Activated CD4-positive, alpha-beta T cell treated with anti-CD3 and anti-CD28 coated beads, Interleukin-2, amount 50 U/mL, for 4 hours (primary cell): ENCODE measurements at regions not wholly inside any gene's neighbourhood (a gene's known extent, or its start where the extent isn't known, plus 50 kb on each side); places are given as distances from the start of the nearest gene placed in this dataset.
"Not testable (repeated sequence)": the region's sequence is repeated elsewhere in the genome, so short reads cannot be mapped to it uniquely, and the experiment has no call there.

ENCODE experiments used
- DNase-seq, 2 experiments: peaks; one replicate each; pipeline ENCODE4 v3.0.0-alpha.2; 2020

DNA sequence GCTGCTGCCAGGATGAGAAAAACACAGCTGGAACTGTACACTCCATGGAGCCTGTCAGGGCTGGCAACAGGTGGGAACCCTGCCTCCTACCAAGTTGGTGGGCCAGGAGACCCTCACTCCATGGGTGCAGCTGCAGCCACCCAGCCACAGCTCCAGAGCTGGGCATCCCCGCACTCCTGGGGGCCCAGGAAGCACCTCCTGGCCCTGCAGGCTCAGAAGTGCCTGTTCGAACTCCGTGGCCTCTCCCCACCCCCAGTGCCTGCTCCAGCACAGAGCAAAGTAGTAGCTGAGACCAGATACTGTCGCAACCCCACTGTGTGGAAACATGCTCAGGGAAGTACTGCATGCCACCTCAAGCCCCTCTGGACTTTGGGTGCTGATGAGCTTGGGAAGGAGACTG, 564.0 kb upstream of the ACO1 start:
- DNase-seq: no peak

- no peak for DNase-seq
These were observed 562.9 kb upstream of the ACO1 start for GRCh38 chr9:31821583-31821982.

DNA sequence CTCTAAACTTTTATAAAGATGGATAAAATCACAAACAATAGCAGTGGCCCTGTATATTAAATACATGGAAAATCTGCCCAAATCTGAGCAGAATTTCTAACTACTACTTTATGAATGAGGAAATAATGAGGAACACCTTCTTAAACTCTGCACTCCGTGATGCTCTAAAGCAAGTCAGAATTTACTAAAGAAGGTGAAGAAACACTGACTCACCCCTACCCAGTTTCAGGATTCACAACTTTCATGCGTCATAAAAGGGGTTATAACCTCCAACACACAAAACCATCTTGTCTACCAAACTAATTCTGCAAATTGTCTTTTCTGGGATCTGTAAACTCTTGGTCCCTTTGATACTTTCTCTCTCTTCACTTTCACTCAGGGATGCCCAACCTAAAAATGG, 561.1 kb upstream of the ACO1 start:
- no peak for DNase-seq

DNA sequence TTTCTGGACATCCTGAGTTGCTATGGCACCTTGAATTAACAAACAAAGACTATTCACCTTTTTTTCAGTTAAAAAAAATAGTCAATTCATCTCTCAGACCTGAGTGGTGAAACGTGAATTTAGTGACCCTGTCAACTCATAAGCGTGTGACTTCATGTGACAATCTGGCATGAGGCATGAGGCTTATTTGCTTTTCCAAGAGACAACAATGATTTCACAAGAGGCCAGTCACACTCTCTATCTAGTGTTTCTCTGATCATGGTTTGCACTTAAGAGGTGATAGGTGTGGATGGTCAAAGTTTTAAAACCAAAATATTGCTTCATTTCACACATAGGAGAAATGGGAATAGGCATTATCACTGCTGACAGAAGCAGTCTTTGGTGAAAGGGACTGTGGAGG, 559.6 kb upstream of the ACO1 start:
- no peak for DNase-seq

DNA sequence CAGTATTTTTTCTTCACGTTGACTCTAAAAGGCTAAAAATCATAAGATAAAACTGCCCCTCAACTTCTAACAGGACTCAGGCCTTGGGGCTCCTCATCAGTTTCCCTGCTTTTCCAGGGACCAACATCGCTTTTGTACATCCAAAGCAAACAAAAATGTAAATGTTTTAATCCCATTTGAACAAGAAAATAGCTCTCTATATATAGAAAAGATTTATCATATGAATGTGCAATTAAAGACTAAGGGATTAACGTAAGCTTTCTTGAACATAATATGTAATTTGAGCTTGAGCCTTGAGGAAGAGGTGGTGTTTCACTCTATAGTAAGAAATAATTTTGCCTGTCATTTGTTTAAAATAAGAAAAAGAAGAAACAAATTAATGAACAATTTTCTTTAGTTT, 547.2 kb upstream of the ACO1 start:
- DNase-seq: no peak

GRCh38 chr9:31839273-31839672, 545.2 kb upstream of the ACO1 start:
- DNase-seq: no peak

GRCh38 chr9:31840702-31841101, 543.7 kb upstream of the ACO1 start:
- no peak for DNase-seq

GRCh38 chr9:31847963-31848362, 536.5 kb upstream of the ACO1 start:
- no peak for DNase-seq

GRCh38 chr9:31848505-31849285, 535.7 kb upstream of the ACO1 start:
- DNase-seq: no peak

DNA sequence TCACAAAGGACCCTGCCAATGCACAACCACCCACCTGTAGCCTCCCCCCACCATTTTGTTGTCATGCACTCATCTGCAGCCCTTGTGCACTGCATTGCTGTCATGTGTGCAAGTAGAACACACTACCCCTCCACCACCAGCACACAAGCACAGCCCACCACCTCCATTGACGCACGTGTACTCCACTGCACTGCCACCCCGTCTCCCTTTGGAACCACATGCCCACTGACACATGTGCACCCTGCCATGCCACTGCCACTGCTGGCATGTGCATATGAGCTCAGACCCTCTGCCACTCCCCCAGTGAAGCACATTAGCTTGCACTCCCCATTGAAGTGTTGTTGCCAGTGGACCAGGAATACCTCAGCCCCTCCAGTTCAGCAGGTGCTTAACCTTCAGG, 530.3 kb upstream of the ACO1 start:
- DNase-seq: no peak

DNA sequence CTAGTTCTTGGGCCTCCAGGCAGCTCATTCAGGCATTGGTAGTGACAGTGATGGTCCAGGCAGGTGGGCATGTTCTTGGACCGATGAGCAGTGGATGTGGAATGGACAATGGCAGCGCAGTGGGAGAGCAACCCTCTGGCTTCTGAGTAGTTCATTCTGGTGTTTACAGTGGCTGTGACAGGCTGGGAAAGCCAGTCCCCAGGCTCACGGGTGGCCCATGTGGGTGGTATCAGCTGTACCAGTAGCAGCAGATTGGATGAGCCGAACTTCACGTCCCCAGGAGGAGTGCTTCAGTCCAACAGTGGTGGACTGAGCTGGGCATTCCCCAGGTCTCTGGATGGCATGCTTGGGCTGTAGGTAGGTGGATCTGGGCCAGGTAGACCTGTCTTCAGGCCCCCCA, 515.6 kb upstream of the ACO1 start:
- no peak for DNase-seq

GRCh38 chr9:31870276-31870675, 514.2 kb upstream of the ACO1 start:
- DNase-seq: no peak

- no peak for DNase-seq
These were observed 510.7 kb upstream of the ACO1 start for GRCh38 chr9:31873722-31874121.

DNA sequence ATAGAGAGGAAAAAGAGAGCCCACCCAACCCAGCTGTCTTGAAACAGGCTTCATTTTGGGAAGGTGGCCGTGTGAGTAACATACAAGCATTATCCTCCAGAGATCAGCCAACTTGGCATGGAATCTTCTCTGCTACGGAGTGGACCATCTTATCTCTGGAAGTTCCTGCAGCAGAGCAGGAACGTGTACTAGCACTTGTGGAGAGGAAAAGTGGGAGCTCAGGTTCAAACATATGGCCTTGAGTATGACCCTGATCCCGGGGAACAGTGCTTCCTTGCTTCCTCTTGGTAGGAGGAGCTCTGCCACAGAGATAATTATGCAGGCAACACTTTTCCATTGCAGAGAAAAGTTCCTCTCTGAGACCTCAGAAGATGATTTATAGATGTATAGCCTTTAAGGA, 490.4 kb upstream of the ACO1 start:
- DNase-seq: no peak

- DNase-seq: no peak
These were observed 476.1 kb upstream of the ACO1 start for GRCh38 chr9:31908158-31908890.

GRCh38 chr9:31908891-31909480, 475.5 kb upstream of the ACO1 start:
- DNase-seq: no peak

DNA sequence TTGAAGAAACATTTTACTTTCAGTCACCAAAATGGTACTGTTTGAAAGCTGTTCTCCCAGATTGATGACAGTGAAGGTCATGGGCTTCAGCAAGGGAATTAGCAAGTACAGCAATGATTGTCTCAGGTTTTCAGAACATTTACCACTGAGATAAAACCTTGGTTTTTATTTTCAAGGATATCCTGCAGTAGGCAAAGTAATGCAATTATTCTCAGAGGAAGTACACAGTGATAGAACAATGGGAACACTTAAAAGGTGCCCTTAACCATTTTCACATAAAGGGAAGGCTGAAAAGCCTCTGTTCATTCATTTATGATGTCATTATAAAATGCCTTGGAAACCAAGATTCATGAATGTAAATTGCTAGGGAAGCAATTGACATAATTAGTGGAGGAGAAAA, 471.8 kb upstream of the ACO1 start:
- DNase-seq: no peak

DNA sequence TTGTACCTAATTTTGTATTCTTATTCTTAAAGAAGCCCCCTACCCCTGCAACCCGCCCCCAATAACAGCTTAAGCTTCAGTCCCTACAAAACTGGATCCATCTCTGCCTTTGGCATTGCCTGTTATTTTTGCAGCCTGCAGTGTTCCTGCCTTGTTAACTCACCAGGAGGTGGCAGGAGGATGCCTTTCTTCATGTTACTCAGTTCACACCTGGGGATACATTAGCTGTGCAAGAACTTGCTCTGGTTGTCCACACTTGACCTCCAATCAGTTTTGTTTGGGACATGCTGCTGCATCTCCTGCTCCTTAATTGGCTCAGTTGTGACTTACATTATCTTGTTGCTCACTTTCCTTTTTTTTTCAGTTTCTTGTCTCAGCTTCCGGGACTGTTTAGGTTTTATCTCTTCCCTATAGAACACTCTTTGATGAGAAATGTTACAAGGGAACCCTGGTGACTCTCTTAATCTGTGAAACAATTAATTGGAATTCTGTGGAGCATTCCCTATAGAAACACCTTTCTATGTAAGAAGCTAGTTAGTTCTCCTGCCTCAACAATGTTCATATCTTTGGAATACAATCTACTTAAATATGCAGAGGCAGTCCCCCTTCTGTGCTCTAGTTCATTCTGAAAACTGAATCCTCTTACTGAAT, 467.7 kb upstream of the ACO1 start:
- DNase-seq: no peak

DNA sequence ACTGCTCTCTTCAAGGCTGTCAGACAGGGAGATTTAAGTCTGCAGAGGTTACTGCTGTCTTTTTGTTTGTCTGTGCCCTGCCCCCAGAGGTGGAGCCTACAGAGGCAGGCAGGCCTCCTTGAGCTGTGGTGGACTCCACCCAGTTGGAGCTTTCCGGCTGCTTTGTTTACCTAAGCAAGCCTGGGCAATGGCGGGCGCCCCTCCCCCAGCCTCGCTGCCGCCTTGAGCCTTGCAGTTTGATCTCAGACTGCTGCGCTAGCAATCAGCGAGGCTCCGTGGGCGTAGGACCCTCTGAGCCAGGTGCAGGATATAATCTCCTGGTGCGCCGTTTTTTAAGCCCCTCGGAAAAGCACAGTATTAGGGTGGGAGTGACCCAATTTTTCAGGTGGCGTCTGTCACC, 446.7 kb upstream of the ACO1 start:
- not testable (repeated sequence) for DNase-seq

DNA sequence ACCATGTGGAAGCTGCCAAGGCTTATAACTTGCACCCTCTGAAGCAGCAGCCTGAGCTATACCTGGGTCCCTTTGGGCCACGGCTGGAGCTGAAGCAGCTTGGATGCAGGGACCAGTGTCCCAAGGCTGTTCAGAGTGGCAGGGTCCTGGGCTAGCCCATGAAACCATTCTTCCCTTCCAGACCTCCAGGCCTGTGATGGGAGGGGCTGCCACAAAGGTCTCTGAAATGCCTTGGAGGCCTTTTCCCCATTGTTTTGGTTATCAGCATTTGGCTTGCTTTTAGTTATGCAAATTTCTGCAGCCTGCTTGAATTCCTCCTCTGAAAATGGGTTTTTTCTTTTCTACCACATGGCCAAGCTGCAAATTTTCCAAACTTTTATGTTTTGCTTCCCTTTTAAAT, 433.7 kb upstream of the ACO1 start:
- DNase-seq: no peak

DNA sequence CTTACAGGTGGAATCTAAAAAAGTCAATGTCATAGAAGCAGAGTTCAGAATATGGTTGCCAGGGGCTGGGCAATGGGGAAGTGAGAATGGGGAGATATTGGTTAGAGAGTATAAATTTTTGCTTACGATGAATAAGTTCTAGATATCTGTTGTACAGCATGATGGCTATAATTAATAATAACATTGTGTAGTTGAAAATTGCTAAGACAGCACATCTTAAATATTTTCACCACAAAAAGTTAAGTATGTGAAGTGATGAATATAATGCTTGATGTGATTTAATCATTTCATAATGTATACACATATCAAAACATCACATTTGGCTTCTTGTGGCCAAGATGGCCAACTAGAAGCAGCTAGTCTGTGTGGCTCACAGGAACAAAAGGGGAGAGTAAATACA, 425.9 kb upstream of the ACO1 start:
- no peak for DNase-seq

- no peak for DNase-seq
These were observed 414.9 kb upstream of the ACO1 start for GRCh38 chr9:31969552-31969951.

GRCh38 chr9:31983895-31984294, 400.5 kb upstream of the ACO1 start:
- no peak for DNase-seq

DNA sequence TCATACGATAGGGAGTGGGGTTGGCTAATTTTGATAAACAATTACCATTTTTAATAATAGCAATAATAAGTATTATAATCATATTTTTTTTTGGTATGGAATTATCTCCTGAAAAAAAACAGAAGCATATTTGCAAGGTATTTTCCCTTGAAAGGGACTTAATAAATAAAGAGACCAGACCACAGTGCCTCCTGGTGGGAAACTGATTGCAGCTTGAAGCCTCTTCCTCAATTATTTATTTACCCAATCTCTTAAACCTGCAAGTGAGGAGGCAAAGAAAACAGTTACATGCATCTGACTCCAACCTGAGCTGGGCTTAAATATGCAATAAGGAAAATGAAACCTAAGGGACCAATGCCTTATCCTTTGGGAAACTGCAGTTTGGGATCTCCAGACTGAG, 388.1 kb upstream of the ACO1 start:
- no peak for DNase-seq
